Duodenal mucosa (tissue), 2 donors: ENCODE measurements at regions not wholly inside any gene's neighbourhood (a gene's known extent, or its start where the extent isn't known, plus 50 kb on each side); places are given as distances from the start of the nearest gene placed in this dataset.
"Not testable (repeated sequence)": the region's sequence is repeated elsewhere in the genome, so short reads cannot be mapped to it uniquely, and the experiment has no call there.

Experiments
- H3K27ac ChIP-seq: one replicate; pipeline ENCODE4 v1.7.0; 2013; ENCODE audit warnings: low read depth, low read length
- H3K27me3 ChIP-seq, 2 donors: one replicate each; pipeline ENCODE4 v1.7.0; 2013; ENCODE audit warnings: low read length in 2 of 2, control low read depth in 1 of 2; ENCODE audit not compliant: insufficient read depth in 2 of 2, control insufficient read depth in 1 of 2
- H3K36me3 ChIP-seq, 2 donors: one replicate each; pipeline ENCODE4 v1.7.0; 2013; ENCODE audit warnings: low read length in 2 of 2, control low read depth in 1 of 2; ENCODE audit not compliant: insufficient read depth in 2 of 2, control insufficient read depth in 1 of 2
- H3K4me1 ChIP-seq, 2 donors: one replicate each; pipeline ENCODE4 v1.7.0; 2013; ENCODE audit warnings: low read length in 2 of 2, control low read depth in 1 of 2; ENCODE audit not compliant: insufficient read depth in 2 of 2, control insufficient read depth in 1 of 2
- H3K4me3 ChIP-seq, 2 donors: one replicate each; pipeline ENCODE4 v1.7.0; 2013; ENCODE audit warnings: low read length in 2 of 2, low read depth in 1 of 2
- H3K9ac ChIP-seq, 2 donors: one replicate each; pipeline ENCODE4 v1.7.0; 2013; ENCODE audit warnings: low read length in 2 of 2, low read depth in 1 of 2
- H3K9me3 ChIP-seq, 2 donors: one replicate each; pipeline ENCODE4 v1.7.0; 2013; ENCODE audit warnings: low read length in 2 of 2, control low read depth in 1 of 2; ENCODE audit not compliant: control insufficient read depth in 1 of 2

- Histone ChIP-seq H3K27ac (no peak overlapping the region), H3K9me3 (no peaks in the 10 kb centered on the region), H3K9ac (no peak overlapping the region), H3K36me3 (no peaks in the 10 kb centered on the region), H3K27me3 (no peaks in the 10 kb centered on the region), H3K4me3 (no peak overlapping the region), H3K4me1 (no peaks in the 10 kb centered on the region)
Observed at GRCh38 chr3:5757213-5757804, 569.8 kb downstream of the EDEM1 start.

GRCh38 chr3:5758699-5759098 lies 571.2 kb downstream of the EDEM1 start:
- no peak overlapping the region for H3K9ac ChIP-seq
- H3K27me3 ChIP-seq: no peaks in the 10 kb centered on the region
- no peaks in the 10 kb centered on the region for H3K4me1 ChIP-seq
- no peaks in the 10 kb centered on the region for H3K9me3 ChIP-seq
- no peak overlapping the region for H3K27ac ChIP-seq
- H3K4me3 ChIP-seq: no peak overlapping the region
- H3K36me3 ChIP-seq: no peaks in the 10 kb centered on the region

GRCh38 chr3:5762506-5762905 lies 575.0 kb downstream of the EDEM1 start:
- H3K9ac ChIP-seq: no peak overlapping the region
- H3K36me3 ChIP-seq: no peaks in the 10 kb centered on the region
- no peak overlapping the region for H3K27ac ChIP-seq
- no peaks in the 10 kb centered on the region for H3K4me1 ChIP-seq
- no peaks in the 10 kb centered on the region for H3K27me3 ChIP-seq
- H3K9me3 ChIP-seq: no peaks in the 10 kb centered on the region
- H3K4me3 ChIP-seq: no peak overlapping the region

DNA sequence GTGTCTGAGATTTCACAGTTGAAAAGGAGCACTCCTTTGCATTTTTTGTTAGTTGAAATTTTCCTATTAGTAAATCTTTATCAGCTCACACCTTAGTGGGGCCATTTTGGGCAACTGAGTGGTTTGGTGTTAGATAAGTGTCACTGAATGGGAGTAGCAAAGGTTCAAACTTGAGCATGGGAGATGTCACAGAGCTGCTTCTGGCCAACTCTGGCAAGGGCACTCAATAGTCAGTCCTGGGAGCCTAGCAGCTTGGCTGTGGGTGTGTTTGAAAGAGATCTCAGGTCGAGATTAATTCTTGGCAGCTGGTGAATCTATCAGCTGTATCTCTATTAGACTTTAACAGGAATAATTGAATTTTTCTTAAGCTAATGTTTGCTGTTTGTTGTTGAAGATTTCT lies 579.3 kb downstream of the EDEM1 start:
- Histone ChIP-seq H3K9me3 (no peaks in the 10 kb centered on the region), H3K4me1 (no peaks in the 10 kb centered on the region), H3K27ac (no peak overlapping the region), H3K27me3 (no peaks in the 10 kb centered on the region), H3K9ac (no peak overlapping the region), H3K4me3 (no peak overlapping the region), H3K36me3 (no peaks in the 10 kb centered on the region)

- Histone ChIP-seq H3K4me3 (no peak overlapping the region), H3K4me1 (no peaks in the 10 kb centered on the region), H3K36me3 (no peaks in the 10 kb centered on the region), H3K9me3 (no peaks in the 10 kb centered on the region), H3K27ac (no peak overlapping the region), H3K27me3 (no peaks in the 10 kb centered on the region), H3K9ac (no peak overlapping the region)
Observed at GRCh38 chr3:5767304-5767703, 579.8 kb downstream of the EDEM1 start.

DNA sequence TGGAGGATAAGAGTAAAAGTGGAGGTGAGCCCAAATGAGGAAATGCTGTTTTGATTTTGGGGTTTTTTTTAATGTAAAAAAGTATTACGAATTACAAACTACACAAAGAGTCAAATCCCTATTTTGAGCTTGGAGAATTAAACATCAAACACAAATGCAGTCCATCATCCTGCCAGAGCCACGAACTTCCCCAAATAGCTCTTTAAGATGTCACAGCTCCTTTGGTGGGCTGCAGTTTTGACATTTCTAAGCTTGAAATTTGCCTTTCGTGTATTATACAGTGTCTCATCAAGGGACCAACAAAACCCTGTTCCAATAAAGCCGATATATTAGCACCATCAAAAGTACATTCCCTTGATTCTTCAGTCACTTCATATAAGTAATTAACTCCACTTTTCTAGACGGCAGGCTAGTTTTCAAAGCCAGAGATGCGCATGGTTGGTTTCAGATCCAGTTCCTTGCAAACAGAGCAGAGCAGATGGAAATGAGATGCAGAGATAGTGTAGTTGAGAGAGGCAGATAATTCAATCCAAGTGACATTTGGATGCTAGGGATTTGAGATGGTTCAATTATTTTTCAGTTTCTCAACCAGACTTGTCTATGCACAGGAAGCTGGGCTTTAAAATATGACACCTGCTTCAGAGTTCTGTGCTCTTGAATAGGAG lies 580.9 kb downstream of the EDEM1 start:
- Histone ChIP-seq H3K27me3 (no peaks in the 10 kb centered on the region), H3K4me3 (no peak overlapping the region), H3K9ac (no peak overlapping the region), H3K9me3 (no peaks in the 10 kb centered on the region), H3K27ac (no peak overlapping the region), H3K4me1 (no peaks in the 10 kb centered on the region), H3K36me3 (no peaks in the 10 kb centered on the region)

DNA sequence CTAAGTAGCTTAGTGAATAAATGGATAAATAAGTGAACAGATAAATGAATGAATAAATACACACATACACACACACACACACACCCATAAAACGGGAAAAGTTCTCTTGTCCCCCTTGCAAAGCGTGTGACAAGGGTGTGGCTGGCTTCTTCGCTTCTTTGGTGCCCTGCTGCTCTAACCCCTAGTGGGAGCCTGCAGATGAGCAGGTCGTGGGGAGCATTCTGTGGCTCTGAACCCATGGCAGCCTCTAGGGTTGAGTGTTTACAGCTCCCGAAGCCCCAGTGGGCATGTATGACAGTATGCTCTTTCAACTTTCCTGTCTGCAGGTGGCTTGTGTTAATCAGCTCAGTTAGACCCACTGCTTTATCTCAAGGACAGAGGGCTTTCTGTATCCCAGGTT lies 582.3 kb downstream of the EDEM1 start:
- H3K27me3 ChIP-seq: no peaks in the 10 kb centered on the region
- no peaks in the 10 kb centered on the region for H3K36me3 ChIP-seq
- H3K27ac ChIP-seq: no peak overlapping the region
- H3K4me3 ChIP-seq: no peak overlapping the region
- no peak overlapping the region for H3K9ac ChIP-seq
- H3K4me1 ChIP-seq: no peaks in the 10 kb centered on the region
- no peaks in the 10 kb centered on the region for H3K9me3 ChIP-seq

- H3K4me1 ChIP-seq: no peaks in the 10 kb centered on the region
- no peak overlapping the region for H3K27ac ChIP-seq
- no peaks in the 10 kb centered on the region for H3K9me3 ChIP-seq
Observed at GRCh38 chr3:5774337-5774736, 586.8 kb downstream of the EDEM1 start.

DNA sequence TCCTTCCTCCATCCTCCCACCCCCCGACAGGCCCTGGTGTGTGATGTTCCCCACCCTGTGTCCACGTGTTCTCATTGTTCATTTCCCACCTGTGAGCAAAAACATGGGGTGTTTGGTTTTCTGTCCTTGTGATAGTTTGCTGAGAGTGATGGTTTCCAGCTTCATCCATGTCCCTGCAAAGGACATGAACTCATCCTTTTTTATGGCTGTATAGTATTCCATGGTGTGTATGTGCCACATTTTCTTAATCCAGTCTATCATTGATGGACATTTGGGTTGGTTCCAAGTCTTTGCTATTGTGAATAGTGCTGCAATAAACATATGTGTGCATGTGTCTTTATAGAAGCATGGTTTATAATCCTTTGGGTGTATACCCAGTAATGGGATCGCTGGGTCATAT lies 587.6 kb downstream of the EDEM1 start:
- H3K9ac ChIP-seq: not testable (repeated sequence)

More at GRCh38 chr3:5774337-5774736, 586.8 kb downstream of the EDEM1 start:
- Histone ChIP-seq H3K4me3 (no peak overlapping the region), H3K36me3 (no peaks in the 10 kb centered on the region), H3K27me3 (no peaks in the 10 kb centered on the region), H3K9ac (no peak overlapping the region)

GRCh38 chr3:5784690-5785089 lies 597.2 kb downstream of the EDEM1 start:
- Histone ChIP-seq H3K27ac (no peak overlapping the region), H3K27me3 (no peaks in the 10 kb centered on the region), H3K9ac (no peak overlapping the region), H3K36me3 (no peaks in the 10 kb centered on the region), H3K4me1 (no peaks in the 10 kb centered on the region), H3K9me3 (no peaks in the 10 kb centered on the region), H3K4me3 (no peak overlapping the region)

More for the DNA sequence above, 587.6 kb downstream of the EDEM1 start:
- not testable (repeated sequence) for H3K27ac ChIP-seq, H3K36me3 ChIP-seq, H3K4me3 ChIP-seq, H3K27me3 ChIP-seq, H3K4me1 ChIP-seq, H3K9me3 ChIP-seq
